RKO (cell line): ENCODE measurements at regions not wholly inside any gene's neighbourhood (a gene's known extent, or its start where the extent isn't known, plus 50 kb on each side); places are given as distances from the start of the nearest gene placed in this dataset.
"Not testable (repeated sequence)": the region's sequence is repeated elsewhere in the genome, so short reads cannot be mapped to it uniquely, and the experiment has no call there.

Experiments
- DNase-seq: peaks from one replicate; pipeline ENCODE4 v3.0.0-alpha.2; 2016; ENCODE audit warnings: low spot score

DNA sequence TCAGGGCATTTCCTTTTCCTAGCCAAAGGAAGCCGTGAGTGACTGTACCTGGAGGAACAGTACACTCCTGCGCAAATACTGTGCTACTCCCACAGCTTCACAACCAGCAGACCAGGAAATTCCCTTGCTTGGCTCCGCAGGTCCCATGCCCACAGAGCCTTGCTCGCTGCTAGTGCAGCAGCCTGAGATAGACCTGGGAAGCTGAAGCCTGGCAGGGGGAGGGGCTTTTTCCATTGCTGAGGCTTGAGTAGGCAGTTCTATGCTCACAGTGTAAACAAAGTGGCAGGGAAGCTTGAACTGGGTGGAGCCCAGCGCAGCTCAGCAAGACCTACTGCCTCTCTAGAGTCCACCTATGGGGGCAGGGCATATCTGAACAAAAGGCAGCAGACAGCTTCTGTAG, 291.2 kb downstream of the HGF start:
- no peak for DNase-seq

- DNase-seq = not testable (repeated sequence)
Observed at GRCh38 chr7:81478201-81478600, 291.6 kb downstream of the HGF start.

DNA sequence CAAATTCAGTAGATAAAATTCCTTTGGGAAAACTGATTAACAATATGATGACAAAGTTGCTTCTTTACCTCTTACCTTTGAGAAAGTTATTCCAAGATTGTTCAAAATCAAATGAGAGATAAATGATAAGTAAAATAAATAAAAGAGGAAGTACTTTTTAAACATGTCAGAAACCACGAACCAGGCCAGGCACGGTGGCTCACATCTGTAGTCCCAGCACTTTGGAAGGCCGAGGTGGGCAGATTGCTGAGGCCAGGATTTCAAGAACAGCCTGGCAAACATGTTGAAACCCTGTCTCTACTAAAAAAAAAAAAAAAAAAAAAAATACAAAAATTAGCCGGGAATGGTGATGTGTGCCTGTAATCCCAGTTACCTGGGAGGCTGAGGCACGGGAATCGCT, 296.6 kb downstream of the HGF start:
- DNase-seq = no peak

- no peak for DNase-seq
Observed at GRCh38 chr7:81470724-81471379, 299.0 kb downstream of the HGF start.

GRCh38 chr7:81469869-81470723, 299.8 kb downstream of the HGF start:
- DNase-seq = peak; percentile 81

GRCh38 chr7:81469153-81469868, 300.5 kb downstream of the HGF start:
- no peak for DNase-seq

DNA sequence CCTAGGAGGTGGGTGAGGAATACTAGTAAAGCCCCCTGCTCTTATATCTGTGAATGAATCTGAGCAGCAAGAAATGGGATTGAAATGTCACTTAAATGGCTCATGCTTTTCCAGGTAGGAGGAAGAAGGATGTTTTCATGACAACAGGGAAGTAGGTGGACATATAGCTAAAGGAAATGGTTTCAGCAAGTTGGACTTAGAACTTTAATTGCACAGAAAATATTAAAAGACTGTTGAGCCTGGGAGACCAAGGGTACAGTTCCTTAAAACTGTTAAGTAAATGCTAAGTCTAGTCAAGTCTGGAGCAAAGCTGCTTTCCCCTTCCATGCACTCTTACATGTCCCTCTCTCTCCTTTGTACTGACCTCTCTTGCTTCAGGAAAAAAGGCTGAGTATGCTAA, 301.3 kb downstream of the HGF start:
- DNase-seq = no peak

DNA sequence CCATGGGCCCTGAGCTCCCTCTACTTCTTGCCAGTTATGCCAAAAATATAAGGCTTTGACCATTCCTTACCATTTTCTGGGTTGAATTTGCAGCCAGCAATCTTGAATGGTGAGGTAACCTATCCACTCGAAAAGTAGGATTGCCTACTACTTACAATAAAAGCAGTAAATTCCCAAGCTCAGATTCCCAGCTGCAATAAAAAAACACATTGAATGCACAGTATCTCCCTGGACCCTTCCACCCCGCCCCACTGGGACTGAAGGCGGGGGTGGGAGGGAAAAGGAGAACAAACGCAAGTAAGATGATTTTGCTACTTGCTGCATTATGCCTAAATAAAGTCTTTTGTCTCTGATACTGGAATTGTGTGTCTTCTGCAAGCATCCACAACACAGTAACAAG, 301.9 kb downstream of the HGF start:
- DNase-seq = no peak

- DNase-seq = no peak
Observed at GRCh38 chr7:81462672-81463071, 307.2 kb downstream of the HGF start.

- DNase-seq = no peak
Observed at GRCh38 chr7:81460250-81461045, 309.4 kb downstream of the HGF start.

GRCh38 chr7:81459485-81459884, 310.4 kb downstream of the HGF start:
- DNase-seq = no peak

DNA sequence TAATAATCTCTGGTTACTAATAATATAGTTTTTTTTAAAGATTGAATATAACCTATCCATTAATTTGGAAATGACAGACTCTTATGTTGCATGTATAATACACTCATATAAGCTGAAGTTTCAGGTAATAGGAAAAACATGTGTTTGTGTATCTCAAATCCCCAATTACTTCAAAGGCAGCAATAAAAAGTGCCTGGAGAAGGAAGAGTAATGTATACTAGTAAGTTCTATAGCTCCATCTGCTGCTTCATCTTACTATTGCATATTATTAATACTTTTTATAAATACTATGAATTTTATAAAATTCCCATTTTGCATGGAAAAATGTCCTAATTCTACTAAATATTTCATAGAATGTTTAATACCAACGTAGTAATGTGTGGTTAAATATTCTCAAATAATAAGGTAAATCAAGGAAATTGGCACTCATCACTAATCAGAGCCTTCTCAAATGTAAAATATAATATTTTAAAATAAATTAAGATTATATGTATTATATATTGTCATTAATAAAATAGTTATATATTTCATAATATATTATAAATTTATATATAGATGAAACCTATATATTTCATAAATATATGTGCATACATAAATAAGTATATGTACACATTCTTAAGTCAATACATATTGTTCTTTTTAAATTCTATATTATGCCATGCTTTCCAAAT, 311.9 kb downstream of the HGF start:
- DNase-seq = peak; percentile 75

GRCh38 chr7:81453770-81454169, 316.1 kb downstream of the HGF start:
- not testable (repeated sequence) for DNase-seq

GRCh38 chr7:81449105-81449504, 320.7 kb downstream of the HGF start:
- DNase-seq = no peak

- DNase-seq = peak; percentile 76
Observed at GRCh38 chr7:81447351-81447952, 322.4 kb downstream of the HGF start.

DNA sequence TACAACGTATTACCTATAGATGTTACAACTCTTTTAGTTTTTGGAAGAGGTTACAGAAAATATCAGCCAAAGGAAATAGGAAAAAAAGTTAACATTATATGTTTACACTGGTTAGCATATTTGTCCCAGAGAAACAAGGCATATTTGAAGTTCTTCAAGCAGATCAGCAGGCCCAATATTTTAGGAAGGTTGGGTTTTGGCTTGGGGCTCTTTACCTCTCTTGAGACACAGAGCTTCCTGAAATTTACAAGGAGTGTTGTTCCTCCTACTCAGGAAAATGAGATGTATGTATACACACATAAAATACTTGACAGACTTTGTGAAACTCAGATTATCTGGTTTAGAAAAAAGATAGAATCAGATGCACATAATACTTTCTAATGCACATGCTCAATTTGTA, 323.6 kb downstream of the HGF start:
- DNase-seq = no peak

DNA sequence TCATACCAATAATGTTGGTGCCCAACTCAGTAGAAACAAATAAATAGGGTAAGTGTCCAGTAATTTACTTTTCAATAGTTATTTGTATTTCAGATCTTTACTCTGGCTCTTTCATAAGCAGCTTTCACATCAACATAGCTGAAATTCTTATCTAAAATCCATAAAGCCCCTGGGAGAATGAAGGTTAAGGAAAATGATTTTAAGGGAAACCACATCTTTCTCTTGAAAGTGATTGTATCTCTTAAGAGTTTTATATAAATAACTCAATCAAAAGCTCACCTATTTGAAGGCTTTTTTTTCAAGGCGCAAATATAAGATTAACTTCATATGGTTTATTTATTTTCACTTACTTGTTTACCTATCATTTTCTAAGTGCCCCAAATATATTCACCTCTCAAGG, 324.4 kb downstream of the HGF start:
- no peak for DNase-seq

DNA sequence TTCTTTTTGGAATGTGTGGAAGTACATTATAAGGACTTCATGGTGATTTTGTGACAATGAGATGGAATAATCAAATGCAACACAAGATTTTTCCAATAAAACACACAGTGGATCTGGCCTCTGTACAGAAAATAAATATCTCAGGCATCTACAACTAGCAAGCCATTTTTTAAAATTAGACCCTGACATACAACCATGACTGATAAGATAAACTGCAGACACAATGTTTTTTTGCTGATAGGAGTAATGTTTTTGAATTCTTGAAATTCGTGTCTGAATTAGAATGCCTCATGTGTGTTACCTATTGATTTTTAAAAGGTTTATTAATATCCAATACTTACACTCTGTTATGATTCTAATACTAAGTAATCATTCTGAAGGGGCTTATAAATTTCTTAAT, 328.1 kb downstream of the HGF start:
- DNase-seq = no peak

GRCh38 chr7:81439591-81439990, 330.3 kb downstream of the HGF start:
- no peak for DNase-seq

GRCh38 chr7:81437160-81437559, 332.7 kb downstream of the HGF start:
- DNase-seq = not testable (repeated sequence)

DNA sequence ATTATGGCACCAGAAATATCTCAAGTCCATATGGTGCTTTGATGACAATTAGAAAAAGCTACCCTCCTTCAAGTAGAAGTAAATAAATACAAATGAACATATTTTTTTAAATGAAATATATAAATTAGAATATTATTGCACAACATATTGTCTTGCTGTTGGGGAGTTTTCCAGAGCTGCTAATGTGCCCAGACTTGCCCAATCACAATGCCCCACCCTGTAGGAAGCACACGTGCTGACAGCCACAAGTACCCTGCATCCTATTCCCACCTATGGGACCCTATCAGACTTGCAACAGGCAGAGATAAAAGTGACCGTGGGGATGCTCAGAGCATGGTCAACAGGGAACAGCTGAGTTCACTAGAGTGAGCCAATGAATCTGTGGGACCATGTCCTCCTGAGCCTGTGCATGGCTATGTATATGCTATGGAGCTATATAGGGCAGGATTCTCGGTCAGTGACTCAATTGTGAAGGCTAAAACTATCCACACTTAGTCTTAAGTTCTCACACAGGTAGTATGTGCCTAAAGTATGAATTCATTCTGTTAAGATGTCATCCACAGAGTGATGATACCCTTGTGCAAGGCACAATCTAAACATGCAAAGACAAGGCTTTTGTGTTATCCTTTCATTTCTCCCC, 336.0 kb downstream of the HGF start:
- DNase-seq = no peak
